Liver (tissue), 7 donors: ENCODE measurements at regions not wholly inside any gene's neighbourhood (a gene's known extent, or its start where the extent isn't known, plus 50 kb on each side); places are given as distances from the start of the nearest gene placed in this dataset.

Experiments used
- DNase-seq: peaks from one replicate; pipeline ENCODE4 v3.0.0-alpha.2; 2017; ENCODE audit warnings: low spot score
- H3K27ac ChIP-seq, 2 donors: one replicate each; pipeline ENCODE4 v1.7.0; 2013; ENCODE audit warnings: inconsistent platforms in 2 of 2, low read length in 2 of 2, control low read depth in 1 of 2, low read depth in 1 of 2, mild to moderate bottlenecking in 1 of 2
- H3K27me3 ChIP-seq, 4 donors: one replicate each; pipeline versions ENCODE4 v1.6.1 to v1.7.0; 2013; ENCODE audit warnings: low read length in 3 of 4, inconsistent platforms in 1 of 4, mild to moderate bottlenecking in 1 of 4, moderate library complexity in 1 of 4; ENCODE audit not compliant: control insufficient read depth in 4 of 4, insufficient read depth in 4 of 4
- H3K36me3 ChIP-seq, 4 donors: one replicate each; pipeline versions ENCODE4 v1.6.1 to v1.7.0; 2013; ENCODE audit warnings: low read length in 3 of 4, mild to moderate bottlenecking in 3 of 4, low read depth in 1 of 4, moderate library complexity in 1 of 4; ENCODE audit not compliant: control insufficient read depth in 4 of 4, insufficient read depth in 3 of 4
- H3K4me1 ChIP-seq, 4 donors: one replicate each; pipeline versions ENCODE4 v1.6.1 to v1.7.0; 2013; ENCODE audit warnings: low read length in 3 of 4, mild to moderate bottlenecking in 3 of 4, moderate library complexity in 1 of 4; ENCODE audit not compliant: control insufficient read depth in 4 of 4, insufficient read depth in 4 of 4
- H3K4me3 ChIP-seq, 3 donors: one replicate each; pipeline versions ENCODE4 v1.6.1 to v1.7.0; 2013; ENCODE audit warnings: low read length in 3 of 3, control low read depth in 1 of 3, low read depth in 1 of 3, mild to moderate bottlenecking in 1 of 3
- H3K9ac ChIP-seq, 2 donors: one replicate each; pipeline ENCODE4 v1.7.0; 2013; ENCODE audit warnings: low read length in 2 of 2, mild to moderate bottlenecking in 2 of 2, moderate library complexity in 2 of 2, control low read depth in 1 of 2, low read depth in 1 of 2
- H3K9me3 ChIP-seq, 4 donors: one replicate each; pipeline versions ENCODE4 v1.6.1 to v1.7.0; 2013; ENCODE audit warnings: low read length in 3 of 4; ENCODE audit not compliant: control insufficient read depth in 4 of 4
- ATF3 ChIP-seq: IDR thresholded peaks from 2 replicates; pipeline ENCODE4 v1.6.1; 2016; ENCODE audit warnings: antibody characterized with exemption
- EGR1 ChIP-seq, 2 donors: IDR thresholded peaks; 2 replicates each; pipeline ENCODE4 v1.6.1; 2016 to 2018; ENCODE audit warnings: antibody characterized with exemption in 2 of 2, low read depth in 2 of 2
- FOXA1 ChIP-seq: IDR thresholded peaks from 2 replicates; pipeline ENCODE4 v1.6.1; 2016; ENCODE audit warnings: antibody characterized with exemption
- FOXA2 ChIP-seq: IDR thresholded peaks from 2 replicates; pipeline ENCODE4 v1.6.1; 2016; ENCODE audit warnings: antibody characterized with exemption
- GABPA ChIP-seq, 2 donors: IDR thresholded peaks in 1 of 2; conservative IDR thresholded peaks in 1 of 2; 2 replicates each; pipeline ENCODE4 v1.6.1; 2016; ENCODE audit warnings: antibody characterized with exemption in 2 of 2, mild to moderate bottlenecking in 1 of 2, moderate library complexity in 1 of 2
- HNF4A ChIP-seq, 2 donors: conservative IDR thresholded peaks; 2 replicates each; pipeline ENCODE4 v1.6.1; 2016; ENCODE audit warnings: antibody characterized with exemption in 2 of 2, mild to moderate bottlenecking in 2 of 2
- JUND ChIP-seq, 2 donors: IDR thresholded peaks; 2 replicates each; pipeline ENCODE4 v1.6.1; 2016; ENCODE audit warnings: antibody characterized with exemption in 2 of 2
- MAX ChIP-seq: IDR thresholded peaks from 2 replicates; pipeline ENCODE4 v1.6.1; 2016; ENCODE audit warnings: antibody characterized with exemption
- NR2F2 ChIP-seq: IDR thresholded peaks from 2 replicates; pipeline ENCODE4 v1.6.1; 2016; ENCODE audit warnings: antibody characterized with exemption
- REST ChIP-seq: IDR thresholded peaks from 2 replicates; pipeline ENCODE4 v1.6.1; 2016; ENCODE audit warnings: antibody characterized with exemption, mild to moderate bottlenecking
- RXRA ChIP-seq, 2 donors: IDR thresholded peaks; 2 replicates each; pipeline ENCODE4 v1.6.1; 2017 to 2018; ENCODE audit warnings: antibody characterized with exemption in 2 of 2, mild to moderate bottlenecking in 1 of 2
- TAF1 ChIP-seq: conservative IDR thresholded peaks from 2 replicates; pipeline ENCODE4 v1.6.1; 2016; ENCODE audit warnings: antibody characterized with exemption, mild to moderate bottlenecking
- YY1 ChIP-seq: IDR thresholded peaks from 2 replicates; pipeline ENCODE4 v1.6.1; 2016; ENCODE audit warnings: antibody characterized with exemption, mild to moderate bottlenecking
- ZBTB33 ChIP-seq: IDR thresholded peaks from 2 replicates; pipeline ENCODE4 v1.6.1; 2016; ENCODE audit warnings: antibody characterized with exemption
- WGBS: extraction: QIAGEN DNeasy Blood & Tissue Kit; methylation state at CpG from one replicate; pipeline ENCODE4 v1.1.7; 2013; 5-methylcytosine and 5-hydroxymethylcytosine counted together
- donor health status: healthy.
- donor health status: healthy.
- donor health status: healthy.
- donor health status: healthy.

- H3K9ac ChIP-seq = no peak overlapping the region
- DNase-seq = no peak
- no peaks in the 10 kb centered on the region for H3K27me3 ChIP-seq
- TF ChIP-seq RXRA (IDR thresholded peaks at IDR 0.05) (no peak), ZBTB33 (no peak), EGR1 (IDR thresholded peaks at IDR 0.05; ENCODE audit: low read depth in 2 of 2) (no peak), FOXA1 (no peak), HNF4A (conservative IDR thresholded peaks at IDR 0.05) (no peak), MAX (no peak), YY1 (no peak), NR2F2 (no peak), TAF1 (no peak), ATF3 (no peak), FOXA2 (no peak)
- WGBS = 72% methylated on average over 1 of the region's 1 CpG
- no peak overlapping the region for H3K4me3 ChIP-seq
- no peaks in the 10 kb centered on the region for H3K4me1 ChIP-seq
- no peaks in the 10 kb centered on the region for H3K9me3 ChIP-seq
- H3K36me3 ChIP-seq = no peaks in the 10 kb centered on the region
- H3K27ac ChIP-seq = no peak overlapping the region
Observed at GRCh38 chr9:99632349-99633038, 189.2 kb upstream of the NR4A3 start.

- Histone ChIP-seq H3K27me3 (no peaks in the 10 kb centered on the region), H3K9me3 (no peaks in the 10 kb centered on the region), H3K36me3 (no peaks in the 10 kb centered on the region), H3K27ac (no peak overlapping the region), H3K4me3 (no peak overlapping the region), H3K9ac (no peak overlapping the region), H3K4me1 (no peaks in the 10 kb centered on the region)
- DNase-seq = no peak
- TF ChIP-seq ATF3 (no peak), JUND (IDR thresholded peaks at IDR 0.05) (no peak), GABPA (IDR thresholded peaks at IDR 0.05 in 1 of 2, conservative IDR thresholded peaks at IDR 0.05 in 1 of 2) (no peak), ZBTB33 (no peak), REST (no peak), EGR1 (IDR thresholded peaks at IDR 0.05; ENCODE audit: low read depth in 2 of 2) (no peak)
Observed at GRCh38 chr9:99633265-99633664, 188.4 kb upstream of the NR4A3 start.
